ENCODE measurements at regions not wholly inside any gene's neighbourhood (a gene's known extent, or its start where the extent isn't known, plus 50 kb on each side); places are given as distances from the start of the nearest gene placed in this dataset.

GRCh38 chr10:125340903-125341302 is 180.5 kb upstream of the CTBP2 start:
- DNase-seq (ENCODE audit: low spot score) = no peak

GRCh38 chr10:125337510-125337909 is 177.1 kb upstream of the CTBP2 start:
- DNase-seq (ENCODE audit: low spot score) = no peak

- DNase-seq (ENCODE audit: low spot score) = no peak
Measured at GRCh38 chr10:125334545-125334944, 174.2 kb upstream of the CTBP2 start.

- DNase-seq (ENCODE audit: low spot score) = no peak
Measured at GRCh38 chr10:125333769-125334168, 173.4 kb upstream of the CTBP2 start.

- no peak for DNase-seq (ENCODE audit: low spot score)
Measured at GRCh38 chr10:125333209-125333591, 172.8 kb upstream of the CTBP2 start.

DNA sequence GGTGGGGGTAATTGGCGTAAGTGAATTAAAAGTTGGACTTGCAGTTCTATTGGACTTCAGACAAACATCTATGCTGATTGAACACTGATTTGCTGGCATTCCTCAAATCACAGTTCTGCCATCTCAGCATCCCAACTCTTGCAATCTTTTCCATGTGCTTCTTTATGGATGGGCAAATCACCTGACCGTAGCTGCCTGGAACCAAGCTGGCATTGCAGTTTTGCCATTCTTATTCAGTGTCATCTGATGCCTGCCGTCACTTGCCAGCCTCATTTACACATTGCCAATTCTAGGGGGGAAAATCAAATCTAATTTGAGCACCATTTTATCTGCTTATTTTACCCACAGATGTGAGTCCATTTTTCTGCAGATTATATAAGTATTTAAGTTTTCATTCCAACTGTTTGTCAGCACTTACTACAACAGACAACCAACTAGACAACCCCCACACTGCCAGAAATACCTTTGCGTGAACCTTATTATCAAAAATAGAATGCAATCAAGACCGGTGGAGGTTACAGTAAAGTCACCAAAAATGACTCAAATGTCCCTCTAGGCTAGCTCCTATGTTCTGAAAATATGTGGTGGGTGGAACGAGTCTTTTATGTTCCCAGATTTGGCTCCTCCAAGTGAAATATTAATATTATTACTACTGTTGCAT is 172.3 kb upstream of the CTBP2 start:
- no peak for DNase-seq (ENCODE audit: low spot score)

DNA sequence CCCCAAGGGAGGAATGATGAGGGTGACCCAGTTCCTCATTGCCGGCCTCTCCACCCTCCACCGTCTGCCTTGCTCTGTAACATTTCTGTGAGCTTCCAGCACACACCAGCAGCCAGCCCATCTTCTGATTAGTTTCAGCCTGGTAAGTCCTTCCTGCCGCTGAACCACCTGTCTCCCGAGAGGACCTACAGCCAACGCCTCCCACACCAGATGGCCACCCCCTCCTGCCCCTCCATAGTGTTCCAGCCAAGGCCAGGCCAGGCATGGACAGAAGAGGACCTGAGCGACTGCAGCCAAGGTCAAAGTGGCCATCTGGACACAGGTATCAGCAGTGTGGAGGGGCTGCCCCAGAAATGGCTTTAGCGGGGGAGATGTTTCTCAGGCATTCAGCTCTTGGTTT is 170.7 kb upstream of the CTBP2 start:
- DNase-seq (ENCODE audit: low spot score) = no peak

GRCh38 chr10:125329056-125329455 is 168.7 kb upstream of the CTBP2 start:
- no peak for DNase-seq (ENCODE audit: low spot score)

DNA sequence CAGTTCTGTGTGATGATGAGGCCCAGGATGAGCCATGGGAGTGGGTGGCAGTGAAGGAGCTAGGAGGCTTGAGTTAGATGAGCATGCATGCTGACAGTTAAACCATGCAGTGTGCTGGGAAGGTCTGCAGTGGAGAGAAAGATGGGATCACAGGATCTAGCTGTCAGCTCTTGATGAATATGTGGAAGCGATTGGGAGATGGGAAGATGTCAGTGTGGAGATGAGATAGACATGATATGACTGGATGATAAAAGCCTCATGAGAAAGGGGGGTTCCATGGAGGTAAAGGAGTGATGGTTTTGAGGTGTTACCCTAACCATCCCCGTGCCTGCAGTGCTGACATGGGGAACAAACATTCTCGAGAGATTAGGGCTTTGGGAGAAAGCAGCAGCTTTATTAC is 165.0 kb upstream of the CTBP2 start:
- no peak for DNase-seq (ENCODE audit: low spot score)

GRCh38 chr10:125316436-125316835 is 156.1 kb upstream of the CTBP2 start:
- no peak for DNase-seq (ENCODE audit: low spot score)

GRCh38 chr10:125300937-125301336 is 140.6 kb upstream of the CTBP2 start:
- DNase-seq (ENCODE audit: low spot score) = no peak

DNA sequence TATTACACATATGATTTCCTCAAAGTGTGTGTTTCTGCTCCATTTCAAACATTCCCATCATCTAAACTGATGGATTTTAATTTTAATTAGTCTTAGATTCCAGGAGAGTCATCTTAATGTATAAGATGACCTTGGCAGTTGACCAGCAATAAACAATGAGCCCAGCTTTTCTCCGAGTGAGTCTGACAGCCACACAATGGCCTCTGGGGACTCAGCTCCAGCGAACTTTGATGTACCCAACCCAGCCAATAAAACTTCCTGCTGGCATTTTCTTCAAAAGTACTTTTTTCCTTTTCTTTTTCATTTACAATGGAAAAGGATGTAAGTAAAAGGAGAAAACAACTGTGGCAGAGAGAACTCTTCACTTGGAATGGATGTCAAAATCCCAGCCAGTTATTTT is 139.1 kb upstream of the CTBP2 start:
- no peak for DNase-seq (ENCODE audit: low spot score)

- no peak for DNase-seq (ENCODE audit: low spot score)
Measured at GRCh38 chr10:125296598-125296997, 136.2 kb upstream of the CTBP2 start.

GRCh38 chr10:125294109-125294508 is 133.7 kb upstream of the CTBP2 start:
- DNase-seq (ENCODE audit: low spot score) = no peak

- DNase-seq (ENCODE audit: low spot score) = no peak
Measured at GRCh38 chr10:125291836-125292235, 131.5 kb upstream of the CTBP2 start.

DNA sequence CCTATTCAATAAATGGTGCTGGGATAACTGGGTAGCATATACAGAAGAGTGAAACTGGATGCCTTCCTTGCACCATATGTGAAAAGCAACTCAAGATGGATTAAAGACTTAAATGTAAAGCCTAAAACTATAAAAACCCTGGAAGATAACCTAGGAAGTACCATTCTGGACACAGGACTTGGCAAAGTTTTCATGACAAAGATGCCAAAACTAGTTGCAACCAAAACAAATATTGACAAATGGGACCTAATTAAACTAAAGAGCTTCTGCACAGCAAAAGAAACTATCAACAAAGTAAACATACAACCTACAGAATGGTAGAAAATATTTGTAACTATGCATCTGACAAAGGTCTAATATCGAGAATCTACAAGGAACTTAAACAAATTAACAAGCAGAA is 129.1 kb upstream of the CTBP2 start:
- DNase-seq (ENCODE audit: low spot score) = no peak

- no peak for DNase-seq (ENCODE audit: low spot score)
Measured at GRCh38 chr10:125284875-125285597, 124.7 kb upstream of the CTBP2 start.

DNA sequence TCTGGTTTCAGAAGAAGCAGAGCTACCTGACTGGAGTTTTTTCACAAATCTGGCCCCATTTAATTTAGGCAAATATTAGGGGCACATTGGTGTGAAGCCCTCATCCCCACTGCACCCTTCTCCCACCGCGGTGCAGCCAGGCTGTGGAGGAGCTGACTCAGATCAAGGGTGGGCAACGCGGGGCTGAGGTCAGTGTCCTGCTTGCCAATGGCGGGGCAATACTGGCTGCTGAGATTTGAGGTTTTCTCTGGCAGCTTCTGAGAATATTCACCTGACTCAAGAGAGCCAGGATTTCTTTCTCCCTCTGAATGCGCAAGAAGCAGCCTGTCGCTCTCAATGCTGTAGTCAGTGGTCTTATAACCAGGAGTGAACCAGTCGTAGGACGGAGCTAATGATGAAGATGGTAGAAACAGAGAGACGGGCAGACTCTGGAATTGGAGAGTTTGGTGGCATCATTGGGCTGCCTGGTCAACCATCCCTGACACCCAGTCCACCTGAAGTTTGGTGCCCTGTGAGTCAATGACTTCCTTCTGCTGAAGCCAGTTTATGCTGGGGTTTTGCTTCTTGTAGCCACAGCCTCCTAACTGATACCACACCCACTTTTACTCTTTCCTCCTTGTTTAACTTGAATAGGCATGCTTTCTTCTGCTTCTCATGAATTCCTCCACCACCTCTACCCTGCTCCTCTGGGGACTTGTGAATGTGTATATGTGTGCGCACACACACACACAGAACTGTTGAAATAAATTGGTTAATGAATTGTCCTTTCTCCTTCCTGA is 123.7 kb upstream of the CTBP2 start:
- no peak for DNase-seq (ENCODE audit: low spot score)

- DNase-seq (ENCODE audit: low spot score) = no peak
Measured at GRCh38 chr10:125283191-125283835, 123.0 kb upstream of the CTBP2 start.

DNA sequence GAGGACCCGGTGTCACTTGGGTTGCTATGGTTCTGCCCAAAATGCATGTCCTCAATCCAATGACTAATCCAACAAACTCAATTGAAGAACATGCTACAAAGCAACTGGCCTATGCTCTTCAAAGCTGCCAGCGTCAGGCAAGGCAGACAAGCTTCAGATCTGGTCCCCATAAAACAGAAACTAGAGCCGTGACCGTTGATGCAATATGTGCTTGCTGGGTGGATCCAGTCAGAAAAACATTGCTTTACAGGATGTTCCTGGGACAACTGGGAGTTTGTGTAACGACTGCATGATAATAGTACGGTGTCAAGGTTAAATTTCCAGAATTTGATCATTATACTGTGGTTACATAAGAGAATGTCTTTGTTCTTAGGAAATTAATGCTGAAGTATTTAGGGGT is 120.7 kb upstream of the CTBP2 start:
- DNase-seq (ENCODE audit: low spot score) = no peak

DNA sequence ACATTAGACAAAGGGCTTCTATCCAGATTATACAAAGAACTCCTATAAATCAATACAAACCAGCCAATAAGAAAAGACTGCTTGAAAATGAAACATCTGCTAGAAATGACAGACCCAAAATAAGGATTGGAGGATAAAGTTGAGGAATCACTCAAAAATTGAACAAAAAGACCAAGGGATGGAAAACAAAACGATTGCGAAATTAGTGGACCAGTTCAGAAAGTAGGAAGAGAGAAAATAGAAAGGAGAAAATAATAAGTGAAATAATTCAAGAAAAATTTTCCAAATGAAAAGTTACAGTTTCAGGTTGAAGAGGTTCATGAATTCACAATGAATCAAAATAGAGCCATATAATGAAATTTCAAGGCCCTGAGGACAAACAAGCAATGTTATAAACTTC is 115.8 kb upstream of the CTBP2 start:
- DNase-seq (ENCODE audit: low spot score) = no peak

DNA sequence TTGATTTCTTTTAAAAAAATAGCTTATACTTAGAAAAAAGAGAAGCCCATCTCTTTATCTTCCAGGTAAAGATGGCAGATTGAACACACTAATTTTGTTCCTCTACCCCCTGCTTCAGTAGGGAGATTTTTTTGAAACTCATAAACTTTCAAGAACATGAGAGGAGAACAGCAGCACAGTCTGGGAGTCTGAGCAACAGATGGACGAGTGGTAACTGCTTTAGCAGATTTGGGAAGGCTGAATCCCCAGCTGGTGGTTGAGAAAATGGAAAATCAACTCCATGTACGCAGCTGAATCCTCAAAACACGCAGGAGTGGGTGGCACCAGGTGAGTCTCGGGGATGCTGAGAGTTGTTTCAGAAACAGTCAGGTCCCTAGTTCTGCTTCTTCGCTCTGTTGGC is 114.6 kb upstream of the CTBP2 start:
- no peak for DNase-seq (ENCODE audit: low spot score)

- DNase-seq (ENCODE audit: low spot score) = no peak
Measured at GRCh38 chr10:125273023-125273422, 112.7 kb upstream of the CTBP2 start.

Measured in LoVo (cell line).